ENCODE measurements at regions not wholly inside any gene's neighbourhood (a gene's known extent, or its start where the extent isn't known, plus 50 kb on each side); places are given as distances from the start of the nearest gene placed in this dataset.

- DNase-seq: no peak
These were observed 325.7 kb downstream of the TFEC start for GRCh38 chr7:115704884-115705283.

GRCh38 chr7:115701141-115701540, 329.4 kb downstream of the TFEC start:
- no peak for DNase-seq

- DNase-seq: no peak
These were observed 336.1 kb downstream of the TFEC start for GRCh38 chr7:115694424-115694823.

GRCh38 chr7:115693779-115694178, 336.8 kb downstream of the TFEC start:
- no peak for DNase-seq

GRCh38 chr7:115689941-115690340, 340.6 kb downstream of the TFEC start:
- DNase-seq: no peak

- DNase-seq: no peak
These were observed 347.5 kb downstream of the TFEC start for GRCh38 chr7:115683093-115683492.

- no peak for DNase-seq
These were observed 348.1 kb downstream of the TFEC start for GRCh38 chr7:115682507-115682906.

- no peak for DNase-seq
These were observed 349.6 kb downstream of the TFEC start for GRCh38 chr7:115680921-115681320.

- peak; percentile 8 for DNase-seq
These were observed 350.6 kb downstream of the TFEC start for GRCh38 chr7:115679976-115680375.

GRCh38 chr7:115679423-115679822, 351.1 kb downstream of the TFEC start:
- no peak for DNase-seq

GRCh38 chr7:115678086-115678982, 352.2 kb downstream of the TFEC start:
- DNase-seq: no peak

GRCh38 chr7:115676707-115677106, 353.9 kb downstream of the TFEC start:
- DNase-seq: no peak

GRCh38 chr7:115676080-115676479, 354.5 kb downstream of the TFEC start:
- no peak for DNase-seq

GRCh38 chr7:115674467-115675024, 356.0 kb downstream of the TFEC start:
- no peak for DNase-seq

GRCh38 chr7:115672024-115672423, 358.5 kb downstream of the TFEC start:
- DNase-seq: no peak

- DNase-seq: no peak
These were observed 367.9 kb downstream of the TFEC start for GRCh38 chr7:115662676-115663075.

- no peak for DNase-seq
These were observed 368.4 kb downstream of the TFEC start for GRCh38 chr7:115662120-115662519.

GRCh38 chr7:115658223-115658622, 372.3 kb downstream of the TFEC start:
- no peak for DNase-seq

GRCh38 chr7:115654384-115655214, 376.0 kb downstream of the TFEC start:
- no peak for DNase-seq

- DNase-seq: no peak
These were observed 381.1 kb downstream of the TFEC start for GRCh38 chr7:115649429-115649828.

- no peak for DNase-seq
These were observed 382.9 kb downstream of the TFEC start for GRCh38 chr7:115647712-115648111.

- no peak for DNase-seq
These were observed 388.4 kb downstream of the TFEC start for GRCh38 chr7:115642194-115642593.

GRCh38 chr7:115638853-115639252, 391.7 kb downstream of the TFEC start:
- DNase-seq: no peak

- DNase-seq: no peak
These were observed 393.4 kb downstream of the TFEC start for GRCh38 chr7:115637128-115637527.
